ENCODE measurements at regions not wholly inside any gene's neighbourhood (a gene's known extent, or its start where the extent isn't known, plus 50 kb on each side); places are given as distances from the start of the nearest gene placed in this dataset.

GRCh38 chr15:46039703-46040102 is 404.9 kb downstream of the SQOR start:
- no peak overlapping the region for H2BK5ac ChIP-seq (ENCODE audit: low read depth, low read length)
- no peak for DNase-seq (ENCODE audit: low read depth in 1 of 2, low spot score in 2 of 2)
- no peak overlapping the region for H4K91ac ChIP-seq (replicated peaks; ENCODE audit: insufficient read length, low read length)
- H4K8ac ChIP-seq (ENCODE audit: extremely low read depth, insufficient read depth, low read length) = no peak overlapping the region
- H3K4me1 ChIP-seq (replicated peaks in 1 of 4; ENCODE audit: control insufficient read depth in 3 of 4, insufficient read depth in 4 of 4, low read length in 3 of 4) = peaks cover 0 to 2% (median 0%) of the 10 kb centered on the region in 4 experiments; a peak in 1 of 7 replicates
- no peaks in the 10 kb centered on the region for H3K79me1 ChIP-seq (ENCODE audit: low read depth, low read length)
- FAIRE-seq = no peak
- no peak overlapping the region for H2AK5ac ChIP-seq (ENCODE audit: low read depth, low read length)
- H2BK20ac ChIP-seq (ENCODE audit: low read length) = no peak overlapping the region
- no peaks in the 10 kb centered on the region for H3K36me3 ChIP-seq (ENCODE audit: control insufficient read depth in 2 of 4, insufficient read depth in 4 of 4, low read length in 3 of 4)
- no peaks in the 10 kb centered on the region for H3K9me3 ChIP-seq (ENCODE audit: insufficient read depth in 2 of 2, low read depth in 1 of 2, low read length in 1 of 2)
- H3K4me2 ChIP-seq (ENCODE audit: insufficient read depth in 1 of 2, low read depth in 2 of 2, low read length in 2 of 2) = no peak overlapping the region
- H2BK12ac ChIP-seq (ENCODE audit: low read depth, low read length) = no peak overlapping the region
- no peak overlapping the region for H2BK15ac ChIP-seq (ENCODE audit: low read length)
- CTCF ChIA-PET (ENCODE audit: partially characterized antibody) = interaction anchor here (0.6 kb wide), 1 partner anchor 586 kb away, joined by 4 read pairs; no protein-coding TSS in a partner anchor
- no peak overlapping the region for H3K9ac ChIP-seq (replicated peaks in 1 of 4; ENCODE audit: extremely low read depth in 1 of 4, low read depth in 3 of 4, low read length in 3 of 4)
- no peak overlapping the region for H4K5ac ChIP-seq (ENCODE audit: insufficient read length, low read depth, low read length)
- H3K56ac ChIP-seq (replicated peaks; ENCODE audit: insufficient read length, low read depth, low read length) = no peak overlapping the region
- WGBS, 2 experiments (ENCODE audit: extremely low coverage in 1 of 2, insufficient coverage in 1 of 2, insufficient read length in 1 of 2, insufficient replicate concordance in 2 of 2, low coverage in 1 of 2, low lambda C conversion rate in 2 of 2, missing lambda C conversion rate in 1 of 2) = 97% methylated on average over 4 of the region's 4 CpGs; no CpG with 5 or more reads in 1 of the 2 experiments
- H3K27ac ChIP-seq (ENCODE audit: low read depth, low read length) = no peak overlapping the region
- H3K79me2 ChIP-seq (ENCODE audit: control insufficient read depth in 1 of 2, insufficient read depth in 2 of 2, low read length in 2 of 2) = no peaks in the 10 kb centered on the region
- H3K23ac ChIP-seq (ENCODE audit: insufficient read length) = no peak overlapping the region
- H4K20me1 ChIP-seq (replicated peaks in 1 of 2; ENCODE audit: control insufficient read depth in 1 of 2, insufficient read depth in 2 of 2, low read length in 2 of 2) = no peaks in the 10 kb centered on the region
- H3K4ac ChIP-seq (replicated peaks; ENCODE audit: insufficient read length, low read depth, low read length) = no peak overlapping the region
- H3K14ac ChIP-seq (ENCODE audit: insufficient read length) = no peak overlapping the region
- no peaks in the 10 kb centered on the region; the same call in 1 of the 2 replicates for H3K23me2 ChIP-seq (ENCODE audit: low read depth, low read length)
- H3K18ac ChIP-seq (ENCODE audit: extremely low read depth, low read length) = no peak overlapping the region
- no peak overlapping the region for H2BK120ac ChIP-seq (replicated peaks; ENCODE audit: low read depth, low read length)
- POLR2A ChIA-PET (ENCODE audit: partially characterized antibody) = no interaction called here
- H3K27me3 ChIP-seq (replicated peaks in 1 of 4; ENCODE audit: control insufficient read depth in 3 of 4, extremely low read depth in 1 of 4, insufficient read depth in 3 of 4, low read length in 3 of 4) = no peaks in the 10 kb centered on the region
- no peak overlapping the region for H2AFZ ChIP-seq (ENCODE audit: low read length)
- no peak overlapping the region for H3K4me3 ChIP-seq (ENCODE audit: extremely low read depth in 1 of 4, insufficient read depth in 2 of 4, low read depth in 3 of 4, low read length in 4 of 4)
- TF ChIP-seq SP1 (IDR thresholded peaks at IDR 0.05; ENCODE audit: low read depth, low read length) = no peak
- no peak for TF ChIP-seq JUN (IDR thresholded peaks at IDR 0.05; ENCODE audit: low read depth, low read length)
- no peak for TF ChIP-seq ZNF274 (IDR thresholded peaks at IDR 0.05; ENCODE audit: borderline replicate concordance, extremely low read depth, low read length)
- TF ChIP-seq CBX5 (IDR thresholded peaks at IDR 0.05; ENCODE audit: low read depth, low read length) = no peak
- TF ChIP-seq BACH1 (IDR thresholded peaks at IDR 0.05; ENCODE audit: low read length) = no peak
- TF ChIP-seq FOSL1 (IDR thresholded peaks at IDR 0.05; ENCODE audit: insufficient read depth, low read depth, low read length) = no peak
- no peak for TF ChIP-seq TAF7 (optimal IDR thresholded peaks at IDR 0.05; ENCODE audit: borderline replicate concordance, low read depth, low read length)
- TF ChIP-seq HDAC6 (IDR thresholded peaks at IDR 0.05; ENCODE audit: low read depth, low read length) = no peak
- no peak for TF ChIP-seq EGR1 (IDR thresholded peaks at IDR 0.05; ENCODE audit: borderline replicate concordance, low read depth, low read length)
- TF ChIP-seq, protein P1, sequence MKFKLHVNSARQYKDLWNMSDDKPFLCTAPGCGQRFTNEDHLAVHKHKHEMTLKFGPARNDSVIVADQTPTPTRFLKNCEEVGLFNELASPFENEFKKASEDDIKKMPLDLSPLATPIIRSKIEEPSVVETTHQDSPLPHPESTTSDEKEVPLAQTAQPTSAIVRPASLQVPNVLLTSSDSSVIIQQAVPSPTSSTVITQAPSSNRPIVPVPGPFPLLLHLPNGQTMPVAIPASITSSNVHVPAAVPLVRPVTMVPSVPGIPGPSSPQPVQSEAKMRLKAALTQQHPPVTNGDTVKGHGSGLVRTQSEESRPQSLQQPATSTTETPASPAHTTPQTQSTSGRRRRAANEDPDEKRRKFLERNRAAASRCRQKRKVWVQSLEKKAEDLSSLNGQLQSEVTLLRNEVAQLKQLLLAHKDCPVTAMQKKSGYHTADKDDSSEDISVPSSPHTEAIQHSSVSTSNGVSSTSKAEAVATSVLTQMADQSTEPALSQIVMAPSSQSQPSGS (IDR thresholded peaks at IDR 0.05; ENCODE audit: low read length) = no peak
- no peak for TF ChIP-seq HDAC2 (IDR thresholded peaks at IDR 0.05; ENCODE audit: borderline replicate concordance in 1 of 2, low read depth in 2 of 2, low read length in 2 of 2)
- no peak for TF ChIP-seq POLR2AphosphoS5 (IDR thresholded peaks at IDR 0.05; ENCODE audit: low read depth, low read length)
- no peak for TF ChIP-seq SRF (IDR thresholded peaks at IDR 0.05; ENCODE audit: low read depth, low read length)
- no peak for TF ChIP-seq TAF1 (IDR thresholded peaks at IDR 0.05; ENCODE audit: low read depth, low read length)

All from H1 (cell line).